ENCODE measurements at regions not wholly inside any gene's neighbourhood (a gene's known extent, or its start where the extent isn't known, plus 50 kb on each side); places are given as distances from the start of the nearest gene placed in this dataset.
"Not testable (repeated sequence)": the region's sequence is repeated elsewhere in the genome, so short reads cannot be mapped to it uniquely, and the experiment has no call there.

DNA sequence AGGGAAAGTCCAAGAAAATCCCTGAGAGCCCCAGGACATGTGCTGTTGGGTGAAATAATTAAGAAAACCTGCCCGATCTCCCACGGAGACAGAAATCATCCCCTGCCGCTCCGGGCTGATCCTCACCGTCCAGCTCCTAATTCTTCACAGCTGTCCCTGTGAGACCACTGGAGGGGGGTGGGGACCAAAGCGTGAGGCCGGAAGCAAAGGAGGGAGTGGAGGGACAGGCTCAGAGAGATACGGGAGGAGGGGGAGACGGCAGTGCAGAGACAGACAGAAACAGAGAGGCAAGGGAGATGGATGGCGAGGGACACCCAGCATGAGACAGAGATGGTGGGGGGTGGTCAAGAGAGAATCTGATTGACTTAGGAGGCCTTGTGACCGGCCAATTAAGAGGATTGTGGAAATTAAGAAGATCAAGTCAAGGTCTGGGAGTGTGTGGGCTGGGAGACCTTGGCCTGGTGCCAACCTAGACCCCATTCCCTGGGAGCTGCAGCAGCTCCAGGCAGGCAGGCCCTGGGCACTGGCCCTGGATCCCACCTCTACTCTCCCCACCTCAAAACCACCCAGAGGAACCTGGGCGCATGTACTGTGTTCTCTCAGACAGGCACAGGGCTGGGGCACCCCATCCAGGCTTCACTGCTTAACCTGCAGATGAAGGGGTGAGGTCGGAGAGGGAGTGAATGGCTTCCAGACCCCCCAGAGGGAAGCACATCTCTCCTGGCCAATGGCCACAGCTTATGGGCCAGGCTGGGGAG, 113.2 kb upstream of the ALDH1A3 start:
- no peak for DNase-seq (ENCODE audit: low read depth in 2 of 3, low spot score in 1 of 3)

DNA sequence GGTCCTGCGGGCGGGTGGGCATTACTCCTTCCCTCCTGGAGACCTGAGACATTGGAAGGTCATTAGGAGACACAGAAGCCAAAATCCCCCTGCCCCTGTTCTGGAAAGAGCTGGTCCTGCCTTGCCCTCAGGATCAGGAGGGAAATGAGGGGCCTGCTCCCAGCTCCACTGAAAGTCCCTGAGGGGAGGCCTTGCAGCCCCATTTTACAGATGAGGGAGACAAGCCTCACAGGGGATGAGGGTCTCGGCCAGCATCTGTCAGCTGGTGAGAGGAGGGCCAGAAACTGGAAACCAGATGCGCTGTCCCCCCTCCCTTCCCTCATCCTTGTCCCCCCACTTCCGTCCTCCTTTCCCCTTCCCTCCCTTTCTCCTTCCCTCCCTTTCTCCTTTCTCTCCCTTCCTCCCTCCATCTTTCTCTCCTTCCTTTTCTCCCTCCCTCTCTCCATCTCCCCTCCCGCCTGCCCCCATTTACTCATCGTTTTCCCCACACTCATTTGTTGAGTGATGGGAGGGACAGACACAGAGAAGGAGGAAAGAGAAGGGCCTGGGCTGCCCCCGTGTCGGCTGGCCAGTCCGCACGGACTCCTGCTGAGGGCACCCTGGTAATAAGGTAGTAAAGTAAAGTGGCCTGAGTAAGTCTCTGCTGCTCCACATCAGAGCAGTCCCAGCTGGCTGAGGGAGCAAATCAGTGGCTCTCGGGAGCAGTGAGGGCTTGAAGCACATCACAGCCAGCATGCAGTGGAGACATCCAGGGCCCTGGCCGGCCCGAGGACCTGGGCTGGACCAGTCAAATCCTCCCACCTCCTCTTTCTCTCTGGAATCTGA, 112.4 kb upstream of the ALDH1A3 start:
- DNase-seq (ENCODE audit: low read depth in 2 of 3, low spot score in 1 of 3), result no peak

DNA sequence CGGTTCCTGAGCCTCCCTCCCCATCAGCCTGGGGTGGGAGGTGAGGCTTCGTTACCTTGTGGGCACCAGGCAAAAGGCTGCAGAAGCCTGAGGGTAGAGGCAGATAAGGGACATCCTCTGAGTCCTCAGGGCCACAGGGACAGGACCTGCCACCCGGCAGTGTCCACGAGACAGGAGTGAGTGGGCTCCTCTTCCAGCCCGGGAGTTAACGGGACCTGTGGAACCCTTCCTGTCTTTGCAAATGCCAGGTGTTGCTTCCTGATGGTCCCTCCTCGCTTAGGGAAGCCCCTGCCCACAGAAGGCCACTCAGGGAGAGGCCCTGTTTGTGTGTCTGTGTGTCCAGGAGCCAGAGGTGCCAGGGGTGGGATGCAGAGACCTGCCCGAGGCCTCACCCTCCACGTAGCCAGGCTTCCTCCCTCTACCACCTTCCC, 111.1 kb upstream of the ALDH1A3 start:
- no peak for DNase-seq (ENCODE audit: low read depth in 2 of 3, low spot score in 1 of 3)

DNA sequence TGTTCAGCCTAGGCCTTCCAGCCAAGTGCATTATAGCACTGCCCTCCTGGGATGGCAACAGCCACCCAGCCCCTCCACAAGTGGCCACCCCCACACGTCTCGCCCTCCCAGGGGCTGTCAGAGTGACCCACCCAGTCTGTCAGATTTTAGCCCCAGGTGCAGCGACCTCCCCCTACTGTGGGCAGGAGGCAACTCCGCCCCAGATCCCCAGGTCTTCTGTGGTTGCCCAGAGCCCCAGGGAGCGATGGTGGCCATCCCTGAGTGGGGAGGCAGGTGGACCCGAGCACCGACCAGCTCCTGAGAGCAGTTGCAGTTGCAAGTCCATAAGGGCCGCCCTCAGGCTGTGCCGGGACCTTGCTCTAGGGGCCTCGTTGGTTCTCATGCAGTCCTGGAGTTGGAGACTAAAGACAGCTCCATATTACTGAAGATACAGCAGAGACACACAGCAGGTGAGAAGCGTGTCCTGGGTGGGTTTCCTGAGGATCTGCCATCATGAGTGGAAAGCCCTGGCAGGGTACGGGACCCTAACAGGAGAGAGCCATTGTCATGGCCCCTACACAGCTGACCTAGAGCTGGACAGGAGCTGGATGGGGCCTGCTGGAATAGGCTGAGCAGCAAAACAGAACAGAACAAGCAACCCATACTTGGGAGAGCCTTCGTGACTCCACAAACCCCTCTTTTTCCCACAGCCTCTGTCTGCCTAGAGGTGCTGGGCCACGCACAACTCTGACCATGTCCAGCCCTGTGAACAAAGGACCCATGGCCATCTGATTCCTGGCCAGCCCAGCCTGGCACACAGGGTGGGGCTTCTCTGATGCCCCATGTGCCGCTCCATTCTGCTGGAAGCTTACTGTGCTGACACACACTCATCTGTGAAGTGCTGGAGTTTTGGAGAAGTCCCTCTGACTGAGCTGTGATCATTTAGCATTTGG, 110.3 kb upstream of the ALDH1A3 start:
- DNase-seq (ENCODE audit: low read depth in 2 of 3, low spot score in 1 of 3), result no peak

DNA sequence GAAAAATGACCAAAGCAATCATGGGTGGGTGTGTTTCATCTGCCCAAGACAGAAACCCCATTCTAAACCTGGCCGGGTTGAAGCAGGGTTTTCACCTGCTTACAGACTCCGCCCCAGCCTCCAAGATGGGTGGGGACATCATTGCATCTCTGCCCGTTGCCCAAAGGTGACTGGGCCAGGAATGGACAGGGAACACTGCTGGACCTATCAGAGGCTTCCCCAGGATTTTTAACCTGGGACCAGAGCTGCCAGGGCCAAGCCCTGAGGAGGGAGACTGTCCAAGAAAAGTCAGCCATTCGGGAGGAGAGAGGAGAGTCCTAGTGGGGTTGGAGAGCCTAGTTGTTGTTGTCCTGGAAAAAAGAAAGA, 109.7 kb upstream of the ALDH1A3 start:
- no peak for DNase-seq (ENCODE audit: low read depth in 2 of 3, low spot score in 1 of 3)

DNA sequence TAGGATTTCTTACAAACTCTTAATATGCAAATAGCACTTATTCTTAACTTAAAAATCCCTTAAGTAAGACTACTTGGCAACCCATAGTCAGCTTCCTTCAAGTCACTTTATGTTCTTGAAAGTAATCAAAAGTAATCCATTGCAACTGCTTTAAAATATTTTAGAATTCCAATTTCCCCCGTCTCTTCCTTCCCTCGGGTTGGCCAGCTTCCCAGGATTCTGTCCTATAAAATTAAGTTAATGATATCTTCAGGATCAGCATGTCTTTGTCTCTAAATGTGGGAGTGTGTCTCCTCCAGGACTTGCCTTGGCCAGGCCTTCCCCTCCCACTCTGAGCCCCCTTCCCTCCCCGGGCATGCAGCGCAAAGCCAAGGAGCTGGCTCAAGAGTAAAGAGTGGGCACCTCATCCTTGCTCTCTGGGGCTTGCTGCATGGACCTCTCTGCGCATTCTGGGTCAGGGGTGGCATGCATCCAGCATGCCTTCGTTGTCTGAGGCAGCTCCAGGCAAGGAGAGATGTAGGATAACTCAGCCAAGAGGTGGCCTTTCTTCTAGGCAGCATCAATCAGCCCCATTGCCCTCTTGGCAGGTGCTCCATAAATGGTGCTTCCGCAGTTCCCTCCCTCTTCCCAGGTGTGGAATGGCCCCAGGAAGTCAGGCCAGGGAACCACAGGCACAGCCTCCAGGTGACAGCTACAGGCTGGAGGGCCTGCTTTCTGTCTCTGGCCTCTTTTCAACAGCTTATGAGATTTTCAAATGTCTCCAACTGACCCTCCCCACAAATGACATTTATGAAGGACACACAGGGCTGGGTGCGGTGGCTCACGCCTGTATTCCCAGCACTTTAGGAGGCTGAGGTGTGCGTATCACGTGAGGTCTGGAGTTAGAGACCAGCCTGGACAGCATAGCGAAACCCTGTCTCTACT, 108.7 kb upstream of the ALDH1A3 start:
- DNase-seq (ENCODE audit: low read depth in 2 of 3, low spot score in 1 of 3), result no peak

DNA sequence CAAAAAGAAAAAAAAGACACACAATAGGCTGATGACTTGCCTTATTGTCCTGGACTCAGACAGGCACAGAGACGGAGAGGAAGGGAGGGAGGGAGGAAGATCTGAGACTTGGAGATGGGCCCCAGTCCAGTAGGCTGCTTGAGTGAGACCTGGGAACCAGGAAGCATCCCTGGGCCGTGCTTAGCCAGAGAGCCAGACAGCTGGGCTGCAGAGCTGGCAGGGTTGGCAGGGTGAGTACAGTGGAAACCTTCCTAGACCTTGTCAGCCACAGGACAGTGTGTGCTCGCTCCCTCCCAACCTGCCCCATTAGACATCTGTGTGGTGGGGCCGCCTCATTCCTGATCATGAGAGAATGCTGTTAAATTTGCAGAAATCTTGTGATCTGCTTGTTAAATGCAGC, 107.9 kb upstream of the ALDH1A3 start:
- no peak for DNase-seq (ENCODE audit: low read depth in 2 of 3, low spot score in 1 of 3)

DNA sequence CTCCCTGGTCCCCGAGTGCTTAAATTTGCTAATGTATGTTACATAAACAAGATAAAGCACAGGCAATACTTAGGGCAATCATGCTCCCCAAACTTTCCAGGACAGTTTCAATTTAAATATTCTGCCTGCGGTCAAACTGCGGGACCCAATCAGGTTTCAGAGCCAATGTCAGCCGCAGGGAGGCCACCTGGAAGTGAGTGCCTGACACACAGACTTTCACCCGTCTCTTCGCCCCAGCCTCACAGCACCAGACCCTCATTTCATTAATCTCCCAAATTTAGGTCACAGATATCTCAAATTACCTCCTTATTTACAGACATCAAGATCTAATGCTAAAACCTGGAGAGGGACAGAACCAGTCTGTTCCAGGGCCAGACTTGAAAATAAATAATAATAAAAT, 107.2 kb upstream of the ALDH1A3 start:
- no peak for DNase-seq (ENCODE audit: low read depth in 2 of 3, low spot score in 1 of 3)

DNA sequence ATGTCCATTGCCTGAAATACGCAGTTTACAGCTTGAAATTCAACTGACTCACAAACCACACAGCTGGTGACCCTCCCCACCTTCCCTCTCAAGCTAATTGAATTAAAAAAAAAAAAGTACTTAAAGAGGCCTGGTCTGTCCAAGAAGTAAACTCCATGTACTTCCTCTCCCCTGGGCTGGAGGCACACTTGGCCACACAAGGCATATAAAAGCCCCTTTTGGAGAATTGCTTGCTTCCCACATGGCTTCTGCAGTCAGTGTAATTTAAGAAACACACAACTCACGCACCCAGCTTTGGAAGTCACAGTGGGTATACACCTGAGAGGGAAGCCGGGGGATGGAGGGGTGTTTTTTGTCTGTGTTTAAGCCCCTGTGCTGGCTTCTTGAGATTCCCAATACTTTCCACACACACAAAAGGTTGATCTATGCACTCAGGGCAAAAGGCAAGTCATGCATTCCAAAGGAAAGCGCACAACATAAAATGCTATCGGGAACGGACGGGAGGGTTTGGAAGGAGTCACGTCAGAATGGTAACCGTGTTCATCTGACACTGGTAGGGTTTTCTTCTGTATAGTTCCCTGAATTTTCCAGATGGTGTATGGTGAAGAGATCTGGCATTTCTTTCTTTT, 106.6 kb upstream of the ALDH1A3 start:
- DNase-seq (ENCODE audit: low read depth in 2 of 3, low spot score in 1 of 3), result no peak

DNA sequence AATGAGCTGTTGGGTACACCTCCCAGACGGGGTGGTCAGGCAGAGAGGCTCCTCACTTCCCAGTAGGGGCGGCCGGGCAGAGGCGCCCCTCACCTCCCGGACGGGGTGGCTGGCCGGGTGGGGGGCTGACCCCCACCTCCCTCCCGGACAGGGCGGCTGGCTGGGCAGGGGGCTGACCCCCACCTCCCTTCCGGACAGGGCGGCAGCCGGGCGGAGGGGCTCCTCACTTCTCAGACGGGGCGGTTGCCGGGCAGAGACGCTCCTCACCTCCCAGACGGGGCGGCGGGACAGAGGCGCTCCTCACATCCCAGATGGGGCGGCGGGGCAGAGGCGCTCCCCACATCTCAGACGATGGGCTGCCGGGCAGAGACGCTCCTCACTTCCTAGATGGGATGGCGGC, 105.6 kb upstream of the ALDH1A3 start:
- not testable (repeated sequence) for DNase-seq (ENCODE audit: low read depth in 2 of 3, low spot score in 1 of 3)

DNA sequence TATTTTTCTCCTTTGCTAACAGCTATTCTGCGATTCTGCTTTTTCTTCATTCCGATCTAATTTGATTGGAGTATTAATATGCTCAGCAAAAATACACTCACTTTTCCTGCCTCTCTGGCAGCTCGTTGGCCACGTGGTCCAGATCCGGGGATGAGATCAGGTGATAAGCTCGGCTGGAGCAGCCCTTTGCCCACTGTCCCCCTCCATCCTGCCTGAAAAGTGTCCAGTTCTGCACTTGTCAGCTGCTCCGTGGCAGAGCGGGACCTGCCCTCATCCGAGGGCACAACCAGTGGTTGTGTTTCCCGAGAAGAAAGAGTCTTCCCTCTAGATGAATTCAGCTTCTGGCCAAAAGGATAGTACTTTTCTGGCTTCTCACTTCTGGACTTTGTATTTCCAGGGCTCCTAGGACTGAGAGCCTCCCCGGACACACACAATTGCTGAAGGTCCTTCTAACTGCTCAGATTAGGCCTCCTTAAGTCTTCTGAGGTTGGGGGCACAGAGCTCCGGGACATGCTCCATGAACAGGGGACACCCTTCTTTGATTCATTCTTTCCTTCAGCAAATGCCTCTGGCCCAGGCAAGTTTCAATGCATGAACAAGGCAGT, 103.9 kb upstream of the ALDH1A3 start:
- DNase-seq (ENCODE audit: low read depth in 2 of 3, low spot score in 1 of 3), result no peak

DNA sequence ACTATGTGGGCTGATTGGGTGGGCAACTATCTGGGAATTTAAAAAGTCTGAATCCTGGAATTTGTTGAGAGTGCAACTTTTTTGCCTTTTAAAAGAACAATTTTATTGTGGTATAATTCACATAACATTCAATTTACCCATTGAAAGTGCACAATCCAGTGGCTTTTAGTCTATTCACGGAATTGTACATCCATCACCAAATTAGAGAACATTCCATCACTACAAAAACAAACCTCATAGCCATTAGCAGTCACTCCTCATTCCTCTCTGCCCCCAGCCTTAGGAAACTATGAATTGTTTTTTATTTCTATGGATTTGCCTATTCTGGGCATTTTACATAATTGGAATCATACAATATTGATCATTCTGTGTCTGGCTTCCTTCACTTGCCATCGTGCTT, 101.8 kb upstream of the ALDH1A3 start:
- no peak for DNase-seq (ENCODE audit: low read depth in 2 of 3, low spot score in 1 of 3)

DNA sequence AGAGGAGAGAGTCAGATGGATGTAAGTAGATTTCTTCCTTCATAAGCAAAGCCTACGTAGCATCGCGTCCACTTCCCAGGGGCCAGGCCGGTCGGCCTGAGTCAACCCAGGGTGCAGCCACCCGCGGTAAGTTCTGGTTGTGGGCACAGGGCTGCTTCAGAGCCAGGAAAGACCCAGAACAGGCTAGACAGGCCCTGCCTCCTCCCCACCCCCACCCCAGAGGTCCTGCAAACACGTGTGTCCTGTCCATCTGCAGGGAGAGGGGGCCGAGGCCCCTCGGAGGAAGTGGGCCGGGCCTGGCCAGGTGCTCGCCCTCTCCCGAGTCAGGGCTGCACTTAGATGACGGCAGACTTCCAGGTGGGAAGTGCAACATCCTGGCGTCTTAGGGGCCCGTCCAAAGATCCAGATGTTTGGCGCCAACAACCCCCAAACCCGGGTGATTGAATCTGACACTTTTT, 100.8 kb upstream of the ALDH1A3 start:
- DNase-seq (ENCODE audit: low read depth in 2 of 3, low spot score in 1 of 3), result no peak

DNA sequence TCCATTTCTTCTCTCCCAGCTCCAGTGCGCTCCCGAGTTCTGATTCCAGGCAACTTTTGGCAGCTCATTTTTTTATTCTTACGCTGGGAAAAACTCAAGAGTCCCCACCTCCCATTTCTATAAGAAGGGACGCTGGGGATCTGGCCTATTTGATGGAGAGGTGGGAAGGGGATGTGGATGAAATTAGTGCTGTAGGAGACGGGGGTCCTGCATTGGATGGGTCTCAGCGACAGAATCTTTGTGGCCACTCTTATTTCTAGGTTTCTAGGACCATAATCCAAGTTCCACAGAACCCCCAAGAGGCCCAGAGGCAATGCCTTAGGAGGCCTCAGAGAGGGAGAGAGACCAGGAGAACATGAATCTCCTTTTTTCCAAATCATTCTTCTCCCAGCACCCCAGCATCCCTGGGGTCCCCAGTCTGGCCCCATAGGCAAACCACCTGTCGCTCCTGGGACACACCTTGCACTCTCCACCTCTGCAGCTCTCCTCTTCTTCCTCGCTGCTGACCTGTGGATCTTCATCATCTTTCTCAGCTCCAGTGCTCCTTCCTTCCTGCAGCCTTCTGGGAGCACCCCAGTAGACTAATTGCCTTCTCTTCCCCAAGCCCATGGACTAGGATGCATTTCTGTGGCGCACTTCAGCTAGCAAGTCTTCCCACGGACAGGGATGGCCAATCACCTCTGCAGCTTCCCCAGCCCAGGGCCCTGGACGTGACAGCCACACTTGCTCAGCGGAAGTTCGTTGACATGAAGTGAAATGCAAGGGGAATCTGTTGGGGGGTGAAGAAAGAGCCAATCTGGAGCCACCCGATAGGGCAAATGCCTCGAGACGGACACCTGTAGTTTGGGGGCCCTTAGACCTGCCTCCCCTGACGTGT, 100.1 kb upstream of the ALDH1A3 start:
- no peak for DNase-seq (ENCODE audit: low read depth in 2 of 3, low spot score in 1 of 3)

DNA sequence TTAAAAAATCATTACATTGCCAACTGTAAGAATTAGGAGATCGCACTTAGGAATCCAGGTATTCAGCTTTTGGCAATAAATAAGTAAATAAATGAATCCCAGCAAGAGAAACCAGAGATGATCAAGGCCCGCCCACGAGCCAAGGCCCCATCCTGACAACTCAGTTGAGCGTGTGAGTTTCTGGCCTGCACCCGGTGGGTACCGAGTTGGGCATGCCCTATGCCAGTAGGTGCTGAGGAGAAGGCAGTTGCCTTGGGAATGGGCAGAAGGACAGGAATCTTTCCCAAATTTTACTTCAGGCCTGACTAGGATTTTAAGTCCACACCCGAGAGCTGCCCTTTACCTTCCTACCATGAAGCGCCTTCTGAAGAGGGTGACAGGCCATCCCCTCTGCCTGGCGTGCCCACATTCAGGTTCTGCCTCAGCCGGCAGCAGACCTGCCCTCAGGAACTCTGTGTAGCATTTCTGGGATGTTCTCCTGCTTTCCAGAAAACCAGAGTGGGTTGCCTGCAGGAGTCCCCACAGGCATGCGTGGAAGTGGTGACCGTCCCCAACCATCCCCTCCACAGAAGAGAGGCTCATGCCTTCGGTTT, 99.3 kb upstream of the ALDH1A3 start:
- DNase-seq (ENCODE audit: low read depth in 2 of 3, low spot score in 1 of 3), result no peak

DNA sequence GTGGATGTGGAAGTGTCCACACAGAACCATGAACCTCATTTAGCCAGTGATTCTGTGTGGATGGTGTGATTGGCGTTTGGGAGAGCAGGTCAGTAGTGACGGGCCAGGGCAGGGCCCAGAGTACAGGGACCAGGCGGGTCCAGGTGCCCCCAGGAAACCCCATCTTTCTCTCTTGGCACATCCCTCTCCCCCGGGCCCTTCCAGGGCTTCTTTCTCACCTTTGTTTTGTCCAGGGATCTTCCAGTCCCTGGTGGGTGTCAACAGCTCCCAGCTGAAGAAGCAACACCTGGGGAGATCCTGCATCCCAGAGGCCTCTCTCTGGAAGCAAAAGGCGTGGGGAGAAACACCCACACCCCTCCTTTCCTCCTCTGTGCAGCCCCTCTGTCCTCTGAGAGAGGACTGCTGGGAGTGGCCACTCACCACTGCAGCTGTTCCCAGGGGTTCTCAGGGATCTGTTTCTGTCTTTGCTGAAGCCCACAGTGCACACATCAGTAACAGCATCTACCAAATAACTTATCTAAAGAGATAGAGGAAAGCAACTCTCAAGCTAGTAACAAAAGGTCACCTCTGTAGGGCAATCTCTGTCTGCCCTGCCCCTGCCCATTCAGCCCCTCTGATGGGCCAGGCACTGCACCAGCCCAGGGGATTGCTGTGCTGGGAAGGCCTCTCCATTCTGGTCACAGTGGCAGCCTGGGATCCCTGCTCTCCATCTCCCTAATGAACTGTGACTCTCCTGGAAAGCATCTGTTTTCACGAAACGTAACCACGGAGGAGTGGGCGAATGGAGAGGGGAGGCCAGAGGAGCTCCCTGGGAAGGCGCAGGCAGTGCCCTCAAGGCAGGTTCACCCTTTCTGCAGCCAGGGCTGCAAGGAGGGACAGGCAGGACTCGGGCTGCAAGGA, 98.3 kb upstream of the ALDH1A3 start:
- DNase-seq (ENCODE audit: low read depth in 2 of 3, low spot score in 1 of 3), result no peak

DNA sequence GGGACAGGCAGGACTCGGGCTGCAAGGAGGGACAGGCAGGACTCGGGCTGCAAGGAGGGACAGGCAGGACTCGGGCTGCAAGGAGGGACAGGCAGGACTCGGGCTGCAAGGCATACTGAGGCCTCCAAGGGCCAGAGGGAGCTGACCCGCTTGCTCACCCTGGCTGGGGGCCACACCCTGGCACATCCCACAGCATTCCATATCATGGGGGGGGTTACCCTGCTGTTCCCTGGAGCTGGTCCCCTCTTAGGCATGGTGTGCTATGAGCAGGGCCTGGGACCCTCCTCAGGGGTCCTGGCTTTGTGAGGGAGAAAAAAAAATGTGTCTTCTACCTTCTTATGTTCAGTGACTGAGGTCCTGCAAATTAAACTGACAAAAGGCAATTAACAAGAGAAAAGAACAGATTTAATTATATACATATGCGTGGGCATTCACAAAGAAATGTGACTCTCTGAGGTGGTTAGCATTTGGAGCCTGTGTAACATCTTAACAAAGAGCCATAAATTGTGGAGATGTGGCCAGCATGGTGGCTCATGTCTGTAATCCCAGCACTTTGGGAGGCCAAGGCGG, 97.6 kb upstream of the ALDH1A3 start:
- DNase-seq (ENCODE audit: low read depth in 2 of 3, low spot score in 1 of 3), result no peak

Measured in stimulated activated CD4-positive, alpha-beta T cell treated with anti-CD3 and anti-CD28 coated beads, Interleukin-12 subunit alpha, Interleukin-12 subunit beta, amount 100 ng/mL, for 48 hours (primary cell).